CD4-positive, alpha-beta T cell treated with Interleukin-21 for 1 hour (primary cell): ENCODE measurements at regions not wholly inside any gene's neighbourhood (a gene's known extent, or its start where the extent isn't known, plus 50 kb on each side); places are given as distances from the start of the nearest gene placed in this dataset.
"Not testable (repeated sequence)": the region's sequence is repeated elsewhere in the genome, so short reads cannot be mapped to it uniquely, and the experiment has no call there.

Source experiments
- DNase-seq: peaks from one replicate; pipeline ENCODE4 v3.0.0-alpha.2; 2020

DNA sequence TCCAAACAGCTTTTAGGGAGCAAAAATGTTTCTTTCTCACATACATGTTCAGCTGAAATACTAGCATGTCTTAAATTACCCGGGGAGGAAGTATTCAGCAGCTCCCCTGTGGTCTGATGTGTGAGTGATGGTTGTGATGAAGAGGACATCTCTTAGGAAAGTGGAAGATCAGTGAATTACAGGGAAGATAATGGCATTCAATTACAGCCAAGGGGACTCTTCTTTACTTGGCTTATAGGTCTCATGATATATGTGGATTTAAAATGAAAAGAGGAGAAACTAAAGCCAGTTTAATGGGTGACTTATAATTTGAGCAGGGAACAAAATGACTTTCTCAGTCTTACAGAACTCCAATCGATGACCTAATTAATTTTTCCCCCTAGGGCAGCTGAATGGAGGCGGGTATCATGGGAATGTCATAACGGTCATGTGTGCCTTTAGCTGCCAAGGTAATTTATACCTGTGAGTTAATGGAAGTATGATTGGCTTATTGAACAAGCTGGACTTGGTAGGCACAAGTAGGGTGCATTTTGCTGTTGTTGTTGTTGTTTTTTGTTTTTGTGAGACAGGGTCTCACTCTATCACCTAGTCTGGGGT lies 198.8 kb downstream of the HIPK3 start:
- DNase-seq, result no peak

DNA sequence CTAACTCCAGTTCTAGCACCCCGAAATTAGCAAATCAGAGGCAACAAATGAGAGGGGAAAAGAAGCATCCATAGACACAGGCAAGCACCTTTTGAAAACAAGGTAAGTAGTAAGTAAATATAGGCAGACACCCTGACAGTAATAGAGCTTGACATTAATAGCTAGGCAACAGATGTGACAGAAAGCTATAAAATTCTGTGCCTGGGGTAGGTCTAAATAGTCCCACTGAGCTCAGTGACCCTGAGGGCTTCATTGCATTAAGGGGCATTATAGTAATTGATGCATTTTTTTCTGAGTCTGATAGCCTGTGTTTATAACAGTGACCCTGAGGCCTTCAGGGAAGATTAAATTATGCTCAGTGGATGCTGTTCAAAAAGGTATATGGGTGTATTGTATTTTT lies 197.1 kb downstream of the HIPK3 start:
- DNase-seq, result no peak

DNA sequence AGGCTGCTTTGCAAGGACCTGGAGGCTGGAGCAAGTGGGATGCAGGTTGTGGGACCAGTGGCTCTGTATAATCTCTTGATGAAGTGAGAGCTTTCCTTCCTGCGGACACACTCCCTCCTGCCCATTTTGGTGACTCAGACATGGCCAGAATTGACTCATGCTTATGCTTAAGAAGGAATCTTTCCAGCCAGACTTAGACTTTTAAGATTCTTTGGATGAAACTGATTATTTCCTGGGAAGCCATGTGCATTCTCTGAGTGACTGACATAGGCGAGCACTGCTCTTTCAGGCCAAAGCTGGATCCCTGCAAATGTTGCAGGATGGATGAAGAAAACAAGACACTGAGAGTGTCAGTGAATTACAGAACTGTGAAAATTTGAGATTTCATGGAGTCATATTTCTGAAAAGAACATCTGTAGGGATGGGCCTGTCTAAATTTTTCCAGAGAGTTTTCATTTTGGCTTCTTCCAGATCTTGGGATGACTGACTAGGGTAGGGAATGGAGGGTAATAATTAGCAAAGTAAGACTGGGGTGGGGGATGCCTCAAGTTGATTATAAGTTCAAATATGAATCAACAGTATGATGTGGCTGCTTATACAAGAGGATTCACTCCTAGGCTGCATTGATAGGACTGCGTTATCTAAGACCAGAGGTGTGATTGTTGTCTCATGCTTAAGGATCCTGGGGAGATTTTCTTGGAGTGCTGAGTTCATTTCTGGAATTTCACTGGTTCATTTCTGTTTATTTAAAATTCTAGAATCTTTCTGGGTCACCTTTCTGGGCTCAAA lies 195.8 kb downstream of the HIPK3 start:
- no peak for DNase-seq

DNA sequence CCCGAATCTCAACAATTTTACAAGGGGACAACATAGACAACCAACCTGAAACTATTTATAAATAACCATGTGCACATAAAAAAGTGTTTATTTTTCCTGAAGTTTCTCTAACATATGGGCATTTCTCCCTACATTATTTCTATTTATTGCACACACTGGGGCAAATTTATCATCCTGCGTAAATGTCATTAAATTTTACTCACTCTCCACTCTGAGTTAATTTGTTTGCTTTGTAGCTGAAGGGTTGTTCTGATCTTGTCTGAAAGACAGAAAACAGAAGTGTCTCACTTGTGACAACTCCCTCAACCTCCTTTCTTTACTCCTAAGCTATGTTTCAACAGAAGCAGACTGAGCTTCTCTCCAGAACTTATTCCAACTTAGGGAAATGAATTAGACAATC lies 194.2 kb downstream of the HIPK3 start:
- no peak for DNase-seq

DNA sequence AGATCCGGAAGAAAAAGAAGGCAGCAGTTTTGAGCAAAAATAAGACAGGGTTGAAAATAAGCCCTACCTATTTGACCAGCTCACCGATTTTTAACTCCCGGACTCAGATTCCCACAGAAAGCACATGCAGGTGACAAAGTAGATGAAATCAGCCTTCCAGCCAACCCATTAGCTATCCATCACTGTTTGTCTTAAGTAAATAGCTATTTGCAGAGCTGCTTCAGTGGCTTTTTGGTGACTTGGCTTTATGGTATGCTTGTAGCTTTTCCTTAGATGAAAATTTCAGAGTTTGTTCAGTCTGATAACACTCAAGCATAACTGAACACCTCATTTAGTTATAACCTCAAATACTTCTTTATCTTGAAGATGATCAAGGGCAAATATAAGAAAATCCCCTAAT lies 192.6 kb downstream of the HIPK3 start:
- DNase-seq, result no peak

DNA sequence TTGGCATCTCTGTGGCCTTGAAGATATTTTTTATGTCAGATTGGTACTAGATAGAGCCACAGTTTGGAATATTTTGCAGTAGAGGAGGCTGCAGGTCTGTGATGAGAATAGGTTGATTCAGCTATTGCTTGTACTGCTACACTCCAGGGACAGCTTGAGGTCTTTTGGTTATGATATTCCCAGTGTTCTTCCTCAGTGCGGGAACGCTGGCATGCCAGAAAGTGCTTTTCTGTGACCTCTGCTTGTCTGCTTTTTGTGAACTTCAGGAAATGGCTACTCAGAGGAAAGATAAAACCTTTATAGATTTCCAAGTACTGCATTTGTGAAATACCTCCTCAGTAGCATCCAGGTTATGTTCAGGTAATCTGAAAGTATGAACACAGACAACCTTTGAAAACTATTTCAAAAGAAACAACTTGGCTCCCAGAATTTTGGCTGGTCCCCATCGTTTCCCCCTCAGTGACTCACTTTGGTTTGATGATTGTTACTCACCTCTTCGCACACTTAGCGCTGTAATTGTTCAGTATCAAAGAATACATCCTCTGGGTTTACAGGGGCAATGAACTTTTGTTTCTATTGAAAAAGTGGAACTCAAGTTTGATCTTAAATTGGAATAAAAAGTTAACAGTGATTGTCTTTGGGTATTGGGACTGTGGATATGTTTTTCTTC lies 191.4 kb downstream of the HIPK3 start:
- no peak for DNase-seq

DNA sequence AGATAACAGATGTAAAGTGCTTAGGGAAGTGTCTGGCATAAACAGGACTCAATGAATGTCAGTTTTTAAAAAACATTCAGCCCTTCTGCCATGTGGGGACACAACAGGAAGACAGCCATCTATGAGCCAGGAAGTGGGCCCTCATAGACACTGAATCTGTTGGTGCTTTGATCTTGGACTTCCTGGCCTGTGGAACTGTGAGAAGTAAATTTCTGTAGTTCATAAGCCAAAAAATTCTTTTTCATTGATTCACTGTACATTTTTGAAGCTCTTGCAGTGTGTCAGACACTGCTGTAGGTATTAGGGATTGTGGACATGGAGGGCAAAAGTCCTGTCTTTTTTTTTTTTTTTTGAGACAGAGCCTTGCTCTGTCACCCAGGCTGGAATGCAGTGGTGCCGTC lies 188.6 kb downstream of the HIPK3 start:
- no peak for DNase-seq

DNA sequence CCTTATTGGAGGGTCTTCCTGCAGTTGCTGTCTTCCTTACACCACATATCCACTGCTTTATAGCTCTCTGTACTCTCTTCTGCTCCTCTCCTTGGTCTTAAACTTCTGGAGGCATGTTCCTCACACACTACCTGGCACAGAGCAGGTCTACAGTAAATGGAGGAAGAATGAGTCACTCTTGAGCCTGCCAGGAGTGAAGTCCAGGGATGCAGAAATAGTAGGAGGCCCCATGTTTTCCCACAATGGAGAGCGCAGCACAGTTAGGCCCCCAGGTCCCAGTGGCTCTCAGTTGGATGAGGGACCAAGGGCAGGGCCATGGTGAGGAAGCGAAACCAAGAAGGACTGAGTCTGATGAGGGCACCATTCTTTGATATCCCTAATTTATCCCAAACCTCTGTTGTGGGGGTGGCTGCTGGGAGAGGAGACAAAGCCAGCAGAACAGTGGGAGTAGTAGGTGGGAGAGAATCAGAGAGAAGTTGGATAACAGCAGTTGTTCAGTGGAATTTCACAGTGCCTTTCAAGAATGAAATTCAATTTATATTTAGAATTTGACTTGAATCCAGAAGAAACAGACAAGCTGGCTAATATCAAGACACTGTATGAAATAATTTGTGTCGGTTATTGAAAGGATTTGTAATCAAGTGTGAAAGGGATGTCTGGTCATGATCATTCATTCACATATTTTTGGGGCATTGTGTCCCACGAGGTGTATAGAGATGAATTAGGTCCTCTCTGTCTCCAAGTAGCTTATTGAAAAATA lies 187.8 kb downstream of the HIPK3 start:
- no peak for DNase-seq

DNA sequence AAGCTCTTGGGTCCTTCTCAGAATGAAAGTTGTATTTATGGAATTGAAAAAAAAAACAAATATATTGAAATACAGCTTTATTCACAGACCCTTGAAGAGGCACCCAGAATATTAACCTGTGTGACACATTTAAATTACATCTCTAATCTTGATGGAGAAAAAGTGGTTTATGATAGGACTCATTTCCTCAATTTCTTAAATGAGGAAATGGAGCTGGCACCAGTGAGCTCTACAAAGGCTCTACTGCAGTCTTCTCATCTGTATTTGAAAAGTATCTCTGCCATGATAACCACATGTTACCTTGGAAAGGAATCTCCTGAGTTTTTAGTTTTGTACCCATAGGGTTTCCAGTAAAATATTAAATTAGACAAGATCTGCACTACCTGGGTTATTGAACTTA lies 186.5 kb downstream of the HIPK3 start:
- no peak for DNase-seq

DNA sequence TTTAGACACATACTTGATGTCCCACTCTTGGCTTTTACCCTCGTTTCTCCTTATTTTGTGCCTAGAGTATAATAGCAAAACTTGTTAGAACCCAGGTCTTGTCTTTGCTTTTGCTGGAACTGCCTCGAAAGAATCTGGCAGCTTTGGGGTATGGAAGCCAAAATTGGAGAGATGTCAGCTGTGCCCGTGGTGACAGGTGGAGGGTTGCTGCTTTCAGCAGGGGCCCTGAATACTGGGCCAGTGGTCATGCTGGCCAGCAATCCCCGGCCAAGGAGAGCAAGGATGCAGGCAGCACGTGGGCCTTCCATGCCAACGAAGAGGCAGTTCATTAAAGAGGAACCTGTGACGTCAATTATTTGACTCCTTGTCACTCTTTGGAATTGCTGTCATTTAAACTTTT lies 181.1 kb downstream of the HIPK3 start:
- DNase-seq, result no peak

DNA sequence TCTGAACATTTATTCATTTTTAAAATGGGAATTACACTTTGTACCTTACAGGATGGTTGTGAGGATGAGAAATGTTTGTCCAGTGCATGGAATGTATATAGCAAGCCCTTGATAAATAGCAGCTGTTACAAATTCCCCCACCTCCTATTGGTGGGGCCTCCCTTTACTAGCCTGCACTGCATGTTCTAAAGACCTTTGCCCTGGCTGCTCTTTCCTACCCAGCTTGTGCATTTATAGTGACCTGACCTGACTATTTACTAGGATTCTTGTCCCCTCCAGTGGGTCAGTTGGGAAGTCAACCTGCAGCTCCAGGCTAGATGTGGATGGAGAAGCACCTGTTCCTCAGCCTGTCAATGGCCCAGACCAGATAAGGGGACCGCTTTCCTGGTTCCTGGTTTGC lies 180.3 kb downstream of the HIPK3 start:
- DNase-seq, result no peak

DNA sequence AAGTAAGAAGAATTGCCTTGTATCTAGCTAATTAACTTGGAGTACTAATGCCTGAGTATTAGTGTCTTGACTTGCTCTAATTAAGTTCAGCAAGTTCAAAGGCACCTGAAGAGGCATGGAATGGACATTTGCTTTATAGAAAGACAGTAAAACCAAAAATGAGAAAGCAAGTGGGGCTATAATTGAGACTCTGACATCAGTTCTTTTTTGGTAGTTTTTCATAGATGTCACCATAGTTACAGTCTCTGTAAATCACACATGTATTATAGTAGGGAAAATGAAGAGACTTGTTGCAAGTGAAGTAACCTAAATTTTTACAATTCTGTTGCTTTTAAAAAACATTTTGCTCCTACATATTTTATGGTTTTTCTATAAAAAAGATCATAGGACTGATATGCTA lies 178.0 kb downstream of the HIPK3 start:
- no peak for DNase-seq

DNA sequence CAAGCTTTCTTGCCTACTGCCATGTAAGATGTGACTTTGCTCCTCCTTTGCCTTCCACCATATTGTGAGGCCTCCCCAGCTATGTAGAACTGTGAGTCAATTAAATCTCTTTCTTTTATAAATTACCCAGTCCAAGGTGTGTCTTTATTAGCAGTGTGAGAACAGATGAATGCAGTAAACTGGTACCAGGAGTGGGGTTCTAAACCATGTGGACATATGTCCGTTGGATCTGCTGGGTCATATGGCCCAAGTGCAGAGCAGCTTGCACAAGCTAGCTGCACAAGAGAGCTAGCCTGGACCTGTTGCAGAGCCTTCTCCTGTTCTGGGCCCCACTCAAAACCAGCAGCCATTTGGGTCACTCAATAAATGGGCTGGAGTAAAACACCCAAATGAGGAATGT lies 177.1 kb downstream of the HIPK3 start:
- DNase-seq, result no peak

DNA sequence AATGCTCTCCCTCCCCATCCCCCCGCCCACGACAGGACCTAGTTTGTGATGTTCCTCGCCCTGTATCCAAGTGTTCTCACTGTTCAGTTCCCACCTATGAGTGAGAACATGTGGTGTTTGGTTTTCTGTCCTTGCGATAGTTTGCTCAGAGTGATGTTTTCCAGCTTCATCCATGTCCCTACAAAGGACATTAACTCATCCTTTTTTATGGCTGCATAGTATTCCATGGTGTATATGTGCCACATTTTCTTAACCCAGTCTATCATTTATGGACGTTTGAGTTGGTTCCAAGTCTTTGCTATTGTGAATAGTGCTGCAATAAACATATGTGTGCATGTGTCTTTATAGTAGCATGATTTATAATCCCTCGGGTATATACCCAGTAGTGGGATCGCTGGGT lies 171.3 kb downstream of the HIPK3 start:
- DNase-seq, result not testable (repeated sequence)

DNA sequence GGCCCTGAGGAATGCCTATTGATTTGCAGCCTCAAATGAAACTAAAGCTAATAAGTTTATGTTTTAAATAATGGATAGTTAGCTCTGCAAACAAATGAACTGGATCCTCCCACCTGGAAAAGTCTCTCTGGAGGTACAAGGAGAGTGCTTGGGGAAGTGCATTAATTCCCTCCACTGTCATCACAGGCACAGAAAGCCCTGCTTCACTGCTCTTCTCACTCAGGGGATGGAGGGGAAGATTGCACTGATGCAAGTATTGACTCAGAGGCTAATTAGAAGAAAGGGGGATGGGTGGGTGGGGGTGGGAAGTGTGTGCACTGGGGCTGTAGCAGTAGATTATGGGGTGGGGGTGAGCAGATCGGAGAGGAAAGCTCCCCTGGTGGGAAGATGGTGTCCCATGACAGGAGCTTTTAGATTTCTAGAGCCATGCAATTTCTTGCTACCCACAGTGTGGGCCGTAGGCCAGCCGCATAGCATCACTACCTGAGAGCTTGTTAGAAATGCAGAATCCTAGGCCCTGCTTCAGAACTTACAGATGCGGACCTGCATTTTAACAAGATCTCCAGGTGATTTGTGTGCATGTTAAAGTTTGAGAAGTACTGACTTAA lies 163.9 kb downstream of the HIPK3 start:
- DNase-seq, result no peak

DNA sequence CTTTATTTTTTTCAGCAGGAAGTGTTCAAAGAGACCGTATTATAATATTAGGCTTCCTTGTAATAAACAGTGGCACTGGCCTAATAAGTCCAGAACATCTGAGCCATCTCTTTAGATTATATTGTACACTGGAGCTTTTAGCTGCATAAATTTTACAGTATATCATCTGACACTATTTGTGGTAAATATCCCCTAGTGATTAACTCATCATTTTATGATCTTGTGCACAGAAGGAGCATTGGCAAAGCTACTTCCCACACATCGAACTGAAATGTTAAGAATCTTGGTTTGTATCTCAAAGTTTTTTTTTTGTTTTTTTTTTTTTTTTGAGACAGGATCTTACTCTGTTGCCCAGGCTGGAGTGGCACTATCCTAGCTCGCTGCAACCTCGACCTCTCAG lies 162.7 kb downstream of the HIPK3 start:
- no peak for DNase-seq

DNA sequence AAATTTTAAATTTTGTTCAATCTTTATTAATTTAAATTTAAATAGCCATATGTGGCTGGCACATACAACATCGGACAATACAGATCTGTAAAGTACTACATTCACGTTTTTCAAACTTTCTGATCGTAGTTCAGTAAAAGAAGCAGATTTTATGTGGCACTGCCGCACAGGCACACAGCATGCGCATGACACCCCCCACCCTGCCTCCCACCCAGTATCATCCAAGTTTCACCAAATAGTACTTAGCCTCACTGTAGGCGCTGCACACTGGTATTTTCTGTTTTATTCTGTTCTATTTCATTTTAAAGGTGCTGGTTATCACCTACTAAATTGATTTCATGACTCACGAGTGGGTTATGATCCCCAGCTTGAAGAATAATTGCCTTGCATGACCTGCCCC lies 159.9 kb downstream of the HIPK3 start:
- no peak for DNase-seq

DNA sequence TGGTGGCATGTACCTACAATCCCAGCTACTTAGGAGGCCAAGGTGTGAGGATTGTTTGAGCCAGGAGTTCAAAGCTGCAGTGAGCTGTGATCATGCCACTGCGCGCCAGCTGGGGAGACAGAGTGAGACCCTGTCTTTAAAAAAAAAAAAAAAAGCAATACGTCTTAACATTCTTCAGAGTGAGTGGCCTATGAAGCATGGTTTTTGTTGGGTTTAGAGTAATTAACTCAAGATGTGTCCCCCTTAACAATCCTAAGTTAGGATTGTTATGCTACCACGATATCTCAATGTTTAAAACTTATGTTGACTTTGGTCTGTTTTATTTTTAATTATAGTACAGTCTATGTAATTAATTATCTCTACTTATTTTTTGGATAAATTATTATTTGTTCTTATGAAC lies 156.1 kb downstream of the HIPK3 start:
- DNase-seq, result no peak

DNA sequence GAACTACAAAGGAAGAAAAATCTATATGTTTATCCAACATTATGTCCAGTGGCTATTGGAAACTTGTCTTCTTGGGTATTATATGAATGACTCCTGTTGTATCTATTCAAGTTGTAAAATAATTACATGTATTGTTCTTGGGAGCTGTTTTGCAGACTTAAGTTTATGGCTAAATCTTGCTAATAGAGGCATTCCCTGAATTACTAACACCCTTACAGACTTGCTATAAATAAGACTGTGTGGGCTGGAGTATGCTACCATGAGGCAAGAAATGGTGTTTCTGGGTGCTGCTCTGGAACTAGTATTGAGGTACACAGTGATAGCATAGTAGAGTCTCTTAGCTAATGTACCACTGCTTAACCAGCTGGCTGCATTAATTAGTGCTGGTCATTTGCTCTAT lies 155.1 kb downstream of the HIPK3 start:
- no peak for DNase-seq

DNA sequence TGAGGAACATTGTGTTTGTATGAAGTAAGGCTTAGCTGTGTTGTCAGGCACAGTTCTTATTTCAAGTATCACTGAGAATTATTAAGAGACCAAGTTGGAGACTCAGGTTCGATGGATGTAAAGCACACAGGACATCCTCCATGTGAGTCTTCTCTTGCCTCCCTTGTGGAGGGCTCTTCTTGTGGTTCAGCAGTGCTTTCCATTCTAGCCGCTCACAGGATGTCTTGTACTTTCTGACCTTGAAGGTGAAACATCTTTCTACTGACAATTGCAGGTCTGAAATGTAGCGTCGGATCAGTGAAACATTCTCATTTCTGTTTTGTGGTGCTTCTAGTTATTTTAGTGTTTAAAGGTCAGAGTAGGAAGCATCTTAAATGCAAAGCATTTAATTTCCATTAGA lies 154.6 kb downstream of the HIPK3 start:
- DNase-seq, result no peak

DNA sequence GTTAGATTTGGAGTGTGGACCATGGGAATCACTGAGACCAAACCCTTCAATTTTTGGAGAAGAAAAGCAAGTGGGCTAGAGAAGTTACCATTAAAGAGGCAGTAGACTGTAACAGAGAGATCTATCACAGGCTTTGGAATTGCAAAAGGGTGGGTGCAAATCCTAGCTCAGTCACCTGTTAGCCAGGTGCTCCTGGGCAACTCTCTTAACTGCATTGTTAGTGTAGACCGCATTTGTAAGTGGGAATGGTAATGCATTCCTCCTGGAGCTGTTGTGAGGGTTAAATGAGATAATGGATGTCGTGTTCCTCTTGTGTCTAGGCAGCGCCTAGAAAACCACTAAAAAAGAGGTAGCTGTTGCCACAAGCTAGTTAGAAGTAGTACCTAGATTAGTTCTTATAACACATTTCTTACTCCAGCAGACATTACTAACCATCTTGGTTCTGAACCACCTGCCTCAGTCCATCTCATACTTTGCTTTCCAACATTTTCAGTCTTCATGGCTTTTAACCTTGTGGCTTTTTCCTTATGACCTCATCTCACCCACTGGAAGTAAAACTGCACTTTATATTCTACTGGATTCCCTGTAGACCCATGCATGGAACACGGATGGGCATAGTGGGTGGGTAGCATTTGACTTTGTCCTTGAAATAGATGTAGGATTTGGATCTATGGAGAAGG lies 153.0 kb downstream of the HIPK3 start:
- DNase-seq, result no peak
